IMR-90 (cell line): ENCODE measurements at regions not wholly inside any gene's neighbourhood (a gene's known extent, or its start where the extent isn't known, plus 50 kb on each side); places are given as distances from the start of the nearest gene placed in this dataset.

ENCODE experiments used
- ATAC-seq: fragments of 200-7000 bp; cut with Tn5 transposase; 2 replicates; pipeline ENCODE4 v1.9.1; 2020; ENCODE audit warnings: low read depth, mild to moderate bottlenecking, moderate library complexity
- BruUV-seq: library from RNA; stranded (reverse); fragments of 400-500 nt; replicated peaks from 2 replicates; lab custom pipeline; 2021; lab: Mats Ljungman, UMichigan
- CTCF ChIA-PET: fragments of 300-600 bp; formaldehyde crosslinking; extraction: SDS; loops from one replicate; lab custom pipeline; 2021; ENCODE audit warnings: antibody characterized with exemption; lab: Yijun Ruan, JAX
- POLR2A ChIA-PET: fragments of 300-600 bp; sonication (Branson Sonifier 250); formaldehyde crosslinking; loops from one replicate; lab custom pipeline; 2022; ENCODE audit warnings: antibody characterized with exemption; ENCODE audit not compliant: unreplicated experiment; lab: Charles Lee
- DNase-seq: peaks from one replicate; pipeline ENCODE4 v3.0.0; 2013
- H2AFZ ChIP-seq: replicated peaks from 2 replicates; pipeline ENCODE3; 2013; ENCODE audit warnings: low read length, mild to moderate bottlenecking; ENCODE audit not compliant: poor library complexity
- H2AK5ac ChIP-seq: 2 replicates; pipeline ENCODE4 v1.6.1; 2013; ENCODE audit warnings: low read depth, low read length, inconsistent platforms
- H2AK9ac ChIP-seq: replicated peaks from 2 replicates; pipeline ENCODE3; 2013; ENCODE audit warnings: mild to moderate bottlenecking, low read depth, low read length, moderate library complexity; ENCODE audit not compliant: poor library complexity
- H2BK120ac ChIP-seq: 2 replicates; pipeline ENCODE4 v1.6.1; 2013; ENCODE audit warnings: low read depth, low read length, inconsistent platforms
- H2BK15ac ChIP-seq: 3 replicates; pipeline ENCODE4 v1.6.1; 2013; ENCODE audit warnings: low read depth, low read length, inconsistent platforms
- H2BK20ac ChIP-seq: 2 replicates; pipeline ENCODE4 v1.6.1; 2013; ENCODE audit warnings: low read depth, mild to moderate bottlenecking, inconsistent platforms, low read length, moderate library complexity
- H2BK5ac ChIP-seq: 2 replicates; pipeline ENCODE4 v1.6.1; 2013; ENCODE audit warnings: mild to moderate bottlenecking, low read depth, low read length, inconsistent platforms; ENCODE audit not compliant: poor library complexity, severe bottlenecking
- H3K14ac ChIP-seq: replicated peaks from 2 replicates; pipeline ENCODE4 v1.6.1; 2013; ENCODE audit warnings: low read depth, low read length, inconsistent platforms
- H3K18ac ChIP-seq: 2 replicates; pipeline ENCODE4 v1.6.1; 2013; ENCODE audit warnings: low read depth, low read length, control low read depth
- H3K23ac ChIP-seq: 2 replicates; pipeline ENCODE4 v1.6.1; 2013; ENCODE audit warnings: low read depth, low read length, inconsistent platforms
- H3K27ac ChIP-seq: 2 replicates; pipeline ENCODE4 v1.5.1; 2013; ENCODE audit warnings: mild to moderate bottlenecking, control low read depth, low read length; ENCODE audit not compliant: insufficient read depth
- H3K27me3 ChIP-seq: 2 replicates; pipeline ENCODE4 v1.6.1; 2013; ENCODE audit warnings: low read length; ENCODE audit not compliant: control insufficient read depth, insufficient read depth
- H3K36me3 ChIP-seq: 2 replicates; pipeline ENCODE4 v1.6.1; 2013; ENCODE audit warnings: low read length, mixed read lengths; ENCODE audit not compliant: control insufficient read depth, insufficient read depth
- H3K4ac ChIP-seq: 2 replicates; pipeline ENCODE4 v1.6.1; 2013; ENCODE audit warnings: low read depth, low read length, inconsistent platforms
- H3K4me1 ChIP-seq: 2 replicates; pipeline ENCODE4 v1.6.1; 2013; ENCODE audit warnings: low read length, mixed read lengths; ENCODE audit not compliant: control insufficient read depth, insufficient read depth
- H3K4me2 ChIP-seq: 2 replicates; pipeline ENCODE4 v1.6.1; 2013; ENCODE audit warnings: low read depth, mild to moderate bottlenecking, control low read depth, low read length, moderate library complexity
- H3K4me3 ChIP-seq: 2 replicates; pipeline ENCODE4 v1.5.1; 2013; ENCODE audit warnings: low read depth, mild to moderate bottlenecking, control low read depth, low read length, moderate library complexity; ENCODE audit not compliant: insufficient read depth
- H3K56ac ChIP-seq: 2 replicates; pipeline ENCODE4 v1.6.1; 2013; ENCODE audit warnings: low read length, inconsistent platforms; ENCODE audit not compliant: insufficient read depth; ENCODE audit errors: extremely low read depth
- H3K79me1 ChIP-seq, 2 experiments: 2 replicates each; pipeline ENCODE4 v1.6.1; 2013; ENCODE audit warnings: low read length in 2 of 2, inconsistent platforms in 1 of 2, low read depth in 1 of 2
- H3K9ac ChIP-seq: 2 replicates; pipeline ENCODE4 v1.6.1; 2013; ENCODE audit warnings: low read depth, low read length, control low read depth
- H3K9me1 ChIP-seq: 2 replicates; pipeline ENCODE4 v1.6.1; 2013; ENCODE audit warnings: low read length, inconsistent platforms; ENCODE audit not compliant: insufficient read depth
- H3K9me3 ChIP-seq: 2 replicates; pipeline ENCODE4 v1.6.1; 2013; ENCODE audit warnings: low read length; ENCODE audit not compliant: control insufficient read depth, insufficient read depth
- H4K20me1 ChIP-seq: 2 replicates; pipeline ENCODE4 v1.6.1; 2013; ENCODE audit warnings: low read length, inconsistent platforms; ENCODE audit not compliant: insufficient read depth
- H4K5ac ChIP-seq: 2 replicates; pipeline ENCODE4 v1.6.1; 2013; ENCODE audit warnings: mild to moderate bottlenecking, low read depth, low read length, control low read depth
- H4K8ac ChIP-seq, 2 experiments: 2 replicates each; pipeline ENCODE4 v1.6.1; 2013; ENCODE audit warnings: low read depth in 2 of 2, low read length in 2 of 2, control low read depth in 1 of 2, inconsistent platforms in 1 of 2
- H4K91ac ChIP-seq: 2 replicates; pipeline ENCODE4 v1.6.1; 2013; ENCODE audit warnings: low read depth, low read length, inconsistent platforms; ENCODE audit not compliant: insufficient read depth
- CEBPB ChIP-seq: IDR thresholded peaks from 2 replicates; pipeline ENCODE4 v1.6.1; 2012; ENCODE audit warnings: low read depth, low read length, improper control_type of control experiment
- CHD1 ChIP-seq: IDR thresholded peaks from 2 replicates; pipeline ENCODE4 v1.6.1; 2012; ENCODE audit warnings: low read depth, low read length, improper control_type of control experiment
- FOS ChIP-seq: fragments of 150-350 bp; IDR thresholded peaks from 2 replicates; pipeline ENCODE4 v1.6.1; 2016; ENCODE audit warnings: low read depth, low read length
- MXI1 ChIP-seq: IDR thresholded peaks from 2 replicates; pipeline ENCODE4 v1.6.1; 2012; ENCODE audit warnings: low read depth, mild to moderate bottlenecking, low read length, moderate library complexity, borderline replicate concordance
- POLR2A ChIP-seq: IDR thresholded peaks from 2 replicates; pipeline ENCODE4 v1.6.1; 2012; ENCODE audit warnings: mild to moderate bottlenecking, low read depth, low read length
- SMC3 ChIP-seq: fragments of 150-350 bp; IDR thresholded peaks from 2 replicates; pipeline ENCODE4 v1.6.1; 2016; ENCODE audit warnings: low read depth, mild to moderate bottlenecking, antibody characterized with exemption, low read length, moderate library complexity
- WGBS, 2 experiments: methylation state at CpG; one replicate each; pipeline versions ENCODE4 v1.1.5 to v1.1.7; 2013; ENCODE audit warnings: missing lambda C conversion rate in 2 of 2; ENCODE audit not compliant: insufficient read length in 1 of 2; ENCODE audit errors: extremely low coverage in 2 of 2; 5-methylcytosine and 5-hydroxymethylcytosine counted together
- dilution Hi-C: fragments of 300-500 bp; cut with HindIII; formaldehyde crosslinking; loops from one replicate; pipeline ENCODE4 v1.14.3; 2018; ENCODE audit warnings: low sequenced_read_pairs; ENCODE audit not compliant: unreplicated experiment
- in situ Hi-C: fragments of 300-500 bp; cut with MboI; formaldehyde crosslinking; loops from 3 replicates; pipeline ENCODE4 v1.14.3; 2019; ENCODE audit warnings: low sequenced_read_pairs, inconsistent platforms, mixed read lengths
- intact Hi-C: fragments of 100-400 bp; cut with micrococcal nuclease; formaldehyde crosslinking; loops from 2 replicates; pipeline ENCODE4 v1.10.0; 2022
- TF ChIP-seq, protein P1 (sequence below): conservative IDR thresholded peaks from 2 replicates; pipeline ENCODE4 v1.5.1; 2012; ENCODE audit warnings: mild to moderate bottlenecking, low read depth, low read length, improper control_type of control experiment
- TF ChIP-seq, protein P2 (sequence below): fragments of 150-350 bp; IDR thresholded peaks from 2 replicates; pipeline ENCODE4 v1.6.1; 2017; ENCODE audit warnings: mild to moderate bottlenecking, antibody characterized with exemption, low read length, low read depth

- Histone ChIP-seq H4K91ac (no peak overlapping the region), H3K9ac (no peak overlapping the region), H3K4me1 (no peaks in the 10 kb centered on the region; the same call in 1 of the 2 replicates), H3K14ac (no peak overlapping the region), H2AFZ (no peak overlapping the region), H3K27ac (no peak overlapping the region), H2BK20ac (no peak overlapping the region), H4K8ac (no peak overlapping the region), H3K4me2 (no peak overlapping the region), H3K36me3 (no peaks in the 10 kb centered on the region), H4K20me1 (no peaks in the 10 kb centered on the region), H3K4ac (no peak overlapping the region), H3K27me3 (no peaks in the 10 kb centered on the region), H3K18ac (no peak overlapping the region), H3K23ac (no peak overlapping the region), H3K9me1 (no peaks in the 10 kb centered on the region), H3K56ac (no peak overlapping the region), H2AK9ac (no peak overlapping the region), H3K9me3 (no peaks in the 10 kb centered on the region), H3K4me3 (no peak overlapping the region), H2BK15ac (no peak overlapping the region), H3K79me1 (no peaks in the 10 kb centered on the region), H2BK5ac (no peak overlapping the region), H4K5ac (no peak overlapping the region), H2AK5ac (no peak overlapping the region), H2BK120ac (no peak overlapping the region)
- peak; percentile 65 for ATAC-seq
- POLR2A ChIA-PET, result no interaction called here
- dilution Hi-C loops, result no loop called here
- BruUV-seq, result no TSS peak
- TF ChIP-seq CHD1 (no peak), SMC3 (no peak), CEBPB (no peak), POLR2A (no peak), FOS (no peak), MXI1 (no peak)
- TF ChIP-seq, protein P1, sequence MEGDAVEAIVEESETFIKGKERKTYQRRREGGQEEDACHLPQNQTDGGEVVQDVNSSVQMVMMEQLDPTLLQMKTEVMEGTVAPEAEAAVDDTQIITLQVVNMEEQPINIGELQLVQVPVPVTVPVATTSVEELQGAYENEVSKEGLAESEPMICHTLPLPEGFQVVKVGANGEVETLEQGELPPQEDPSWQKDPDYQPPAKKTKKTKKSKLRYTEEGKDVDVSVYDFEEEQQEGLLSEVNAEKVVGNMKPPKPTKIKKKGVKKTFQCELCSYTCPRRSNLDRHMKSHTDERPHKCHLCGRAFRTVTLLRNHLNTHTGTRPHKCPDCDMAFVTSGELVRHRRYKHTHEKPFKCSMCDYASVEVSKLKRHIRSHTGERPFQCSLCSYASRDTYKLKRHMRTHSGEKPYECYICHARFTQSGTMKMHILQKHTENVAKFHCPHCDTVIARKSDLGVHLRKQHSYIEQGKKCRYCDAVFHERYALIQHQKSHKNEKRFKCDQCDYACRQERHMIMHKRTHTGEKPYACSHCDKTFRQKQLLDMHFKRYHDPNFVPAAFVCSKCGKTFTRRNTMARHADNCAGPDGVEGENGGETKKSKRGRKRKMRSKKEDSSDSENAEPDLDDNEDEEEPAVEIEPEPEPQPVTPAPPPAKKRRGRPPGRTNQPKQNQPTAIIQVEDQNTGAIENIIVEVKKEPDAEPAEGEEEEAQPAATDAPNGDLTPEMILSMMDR, result no peak
- TF ChIP-seq, protein P2, sequence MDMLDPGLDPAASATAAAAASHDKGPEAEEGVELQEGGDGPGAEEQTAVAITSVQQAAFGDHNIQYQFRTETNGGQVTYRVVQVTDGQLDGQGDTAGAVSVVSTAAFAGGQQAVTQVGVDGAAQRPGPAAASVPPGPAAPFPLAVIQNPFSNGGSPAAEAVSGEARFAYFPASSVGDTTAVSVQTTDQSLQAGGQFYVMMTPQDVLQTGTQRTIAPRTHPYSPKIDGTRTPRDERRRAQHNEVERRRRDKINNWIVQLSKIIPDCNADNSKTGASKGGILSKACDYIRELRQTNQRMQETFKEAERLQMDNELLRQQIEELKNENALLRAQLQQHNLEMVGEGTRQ, result no peak
- DNase-seq, result peak; percentile 68
- in situ Hi-C loops, result no loop called here
- WGBS, 2 experiments, result no CpG with 5 or more reads among the region's 2 CpGs
- CTCF ChIA-PET, result no interaction called here
- intact Hi-C loops, result no loop called here
These were observed 1098.0 kb upstream of the ZEB2 start for GRCh38 chr2:145617906-145618305.
